GM18519 (cell line): ENCODE measurements at regions not wholly inside any gene's neighbourhood (a gene's known extent, or its start where the extent isn't known, plus 50 kb on each side); places are given as distances from the start of the nearest gene placed in this dataset.
A peak's percentile ranks its signal among the peaks of the same experiment; 100 is the strongest.

Source experiments
- ATAC-seq: cut with Tn5 transposase; IDR thresholded peaks from one replicate; pipeline ENCODE4 v1.9.1; 2021; ENCODE audit warnings: mild to moderate bottlenecking, moderate library complexity; ENCODE audit not compliant: unreplicated experiment, low FRiP score

DNA sequence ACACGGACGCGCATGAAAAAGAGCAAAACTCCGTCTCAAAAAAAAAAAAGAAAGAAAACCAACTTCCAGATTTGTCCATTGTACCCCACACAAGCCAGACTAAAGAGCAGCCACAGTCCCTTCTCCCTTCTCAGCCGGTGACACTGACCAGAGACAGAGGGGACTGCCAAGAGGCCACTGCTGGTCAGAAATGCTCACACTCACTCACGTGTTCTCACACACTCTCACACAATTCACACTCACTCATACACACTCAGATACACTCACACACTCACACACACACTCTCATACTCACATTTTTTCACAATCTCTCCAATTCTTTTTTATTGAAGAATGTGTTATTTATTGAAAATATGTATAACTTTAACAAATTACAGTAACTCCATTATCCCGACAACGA is 90.8 kb upstream of the RAB4A start:
- no peak for ATAC-seq

GRCh38 chr1:229181419-229181818 is 89.5 kb upstream of the RAB4A start:
- ATAC-seq, result no peak

DNA sequence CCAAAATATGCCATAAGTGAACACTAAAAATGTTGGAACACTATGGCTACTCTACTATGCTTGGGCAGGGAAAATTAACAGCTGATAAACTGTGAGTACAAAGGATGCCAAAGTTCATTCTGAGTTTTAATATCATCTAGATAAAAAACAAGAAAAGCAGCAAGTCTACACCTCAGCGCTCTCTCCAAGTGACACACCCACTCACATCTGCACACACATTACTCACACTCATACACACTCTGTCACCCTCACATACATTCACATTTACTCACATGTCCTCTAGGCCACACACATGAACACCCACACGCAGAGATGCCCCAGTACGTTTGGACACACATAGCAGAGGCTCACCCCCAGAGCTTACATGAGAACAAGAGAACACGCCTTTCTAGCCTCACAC is 87.3 kb upstream of the RAB4A start:
- ATAC-seq, result no peak

- no peak for ATAC-seq
Observed at GRCh38 chr1:229184066-229184465, 86.8 kb upstream of the RAB4A start.

DNA sequence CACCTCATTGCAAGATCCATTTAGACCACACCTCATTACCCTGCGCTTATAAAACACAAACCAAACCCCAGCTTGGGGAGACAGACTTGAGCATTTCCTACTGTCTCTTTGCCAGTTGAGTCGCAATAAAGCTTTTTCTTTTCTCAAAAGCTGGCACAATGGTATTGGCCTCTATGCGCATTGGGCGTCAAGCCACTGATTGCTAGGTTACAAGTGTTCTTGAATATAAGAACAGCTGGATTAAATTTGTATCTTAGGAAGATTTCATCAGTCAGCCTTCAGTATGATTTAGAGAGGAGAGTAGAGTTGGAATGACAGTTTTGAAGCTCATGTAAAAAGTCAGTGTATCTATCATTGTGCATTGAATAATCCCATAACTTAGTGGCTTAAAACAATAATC is 84.9 kb upstream of the RAB4A start:
- ATAC-seq, result no peak

DNA sequence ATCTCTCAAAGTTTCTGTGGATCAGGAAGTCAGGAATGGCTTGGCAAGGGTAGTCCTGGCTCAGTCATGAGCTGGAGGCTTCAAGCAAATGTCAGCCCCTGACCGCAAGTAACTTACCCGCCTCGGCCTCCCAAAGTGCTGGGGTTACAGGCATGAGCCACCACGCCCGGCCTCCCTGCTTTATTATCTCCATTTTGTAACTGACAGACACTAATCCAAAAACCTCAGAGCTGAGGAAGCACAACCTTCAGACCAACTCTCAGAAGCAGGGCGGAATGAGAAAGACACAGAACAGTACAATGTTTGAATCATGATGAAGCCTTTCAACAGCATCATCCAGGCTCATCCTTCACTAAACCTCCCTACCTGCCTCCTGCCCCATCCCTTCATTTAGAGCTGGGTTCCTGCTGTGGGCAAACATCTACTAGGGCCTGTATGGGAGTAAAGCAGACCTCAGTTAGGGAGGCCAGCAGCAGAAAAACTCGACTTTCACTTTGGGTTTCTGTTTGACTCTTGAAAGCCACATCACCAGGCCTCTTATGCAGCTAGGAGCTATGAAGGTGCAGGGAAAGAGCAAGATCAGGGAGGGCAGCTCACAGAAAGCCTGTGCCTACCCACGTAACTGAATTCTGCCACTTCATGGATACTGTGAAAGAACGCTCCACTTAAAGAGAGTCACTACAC is 84.4 kb upstream of the RAB4A start:
- peak; percentile 91 for ATAC-seq

GRCh38 chr1:229190057-229190575 is 80.8 kb upstream of the RAB4A start:
- no peak for ATAC-seq

DNA sequence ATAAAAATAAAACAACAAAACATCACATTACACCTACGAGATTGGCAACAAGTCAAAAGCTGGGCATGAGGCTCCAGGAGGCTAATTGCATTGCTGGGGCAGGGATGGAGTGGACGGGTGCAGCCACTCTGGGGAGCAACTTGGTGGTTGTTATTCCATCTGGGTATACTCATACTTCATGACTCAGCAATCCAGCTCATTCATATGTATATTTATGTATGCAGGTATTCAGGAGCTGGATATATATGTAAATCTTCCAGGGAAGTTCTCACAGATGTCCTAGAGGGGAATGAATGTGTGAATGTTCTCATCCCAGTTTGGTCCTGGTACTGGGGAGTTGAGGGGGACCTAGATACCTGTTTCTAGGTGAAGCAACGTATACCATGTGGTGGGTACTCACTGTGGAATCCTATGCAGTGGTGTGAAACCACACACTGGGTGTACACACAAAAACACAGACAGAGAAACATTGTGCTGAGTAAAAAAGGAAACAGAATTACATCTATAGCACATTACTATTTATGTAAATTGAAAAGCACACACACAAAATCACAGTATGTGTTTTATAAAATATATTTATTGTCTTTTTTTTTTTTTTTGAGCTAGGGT is 79.7 kb upstream of the RAB4A start:
- no peak for ATAC-seq

DNA sequence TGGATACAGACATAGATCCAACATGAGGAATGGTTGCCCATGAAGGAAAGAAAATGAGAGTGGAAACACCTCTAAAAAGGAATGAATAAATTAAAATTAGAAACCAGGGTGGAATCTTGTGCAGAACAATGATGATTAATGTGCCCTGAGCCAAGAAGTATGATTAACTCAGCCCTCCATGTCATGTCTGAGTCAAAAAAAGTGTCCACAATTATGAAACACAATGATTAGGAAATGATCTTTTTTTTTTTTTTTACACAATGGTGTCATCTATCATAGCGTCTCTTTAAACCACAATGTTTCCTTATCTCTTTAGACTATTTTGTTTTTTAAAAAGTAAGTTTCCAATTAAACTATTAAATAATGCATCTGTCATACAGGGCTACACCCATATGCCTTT is 78.9 kb upstream of the RAB4A start:
- no peak for ATAC-seq

DNA sequence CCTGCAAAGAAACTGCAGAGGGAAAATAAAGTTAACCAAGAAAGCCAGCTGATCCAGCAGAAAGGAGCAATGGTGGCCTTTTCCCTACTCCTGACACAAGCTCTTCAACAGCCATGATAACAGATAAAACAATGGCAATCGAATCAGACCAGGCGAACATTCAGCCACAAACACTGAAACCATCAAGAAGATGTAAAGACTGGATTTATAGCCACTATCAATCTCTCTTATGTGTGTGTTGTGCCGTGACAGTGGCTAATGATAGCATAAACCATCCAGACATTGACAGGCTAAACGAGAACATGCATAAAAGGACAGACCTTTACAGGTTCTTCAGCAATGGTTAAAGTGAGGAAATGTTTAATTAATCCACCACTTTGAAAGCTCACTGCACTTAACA is 78.1 kb upstream of the RAB4A start:
- no peak for ATAC-seq

GRCh38 chr1:229194096-229194495 is 76.8 kb upstream of the RAB4A start:
- ATAC-seq, result no peak

GRCh38 chr1:229195246-229195645 is 75.7 kb upstream of the RAB4A start:
- no peak for ATAC-seq

GRCh38 chr1:229196404-229197264 is 74.3 kb upstream of the RAB4A start:
- ATAC-seq, result no peak

DNA sequence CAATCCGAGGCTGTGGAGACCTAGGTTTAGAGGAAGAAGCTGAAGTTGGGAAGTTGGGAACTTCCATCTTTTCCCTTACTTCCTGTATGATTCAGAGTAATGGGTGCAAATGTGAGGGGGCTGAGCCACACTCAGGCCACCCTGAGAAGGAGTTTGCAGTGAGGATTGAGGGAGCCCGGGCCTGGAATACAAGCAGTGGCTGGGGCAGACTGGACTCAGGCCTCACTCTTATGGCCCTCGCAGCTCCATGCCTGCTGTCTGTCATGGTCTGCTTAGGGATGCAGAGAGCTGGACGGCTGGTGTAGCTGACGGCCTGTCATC is 73.7 kb upstream of the RAB4A start:
- no peak for ATAC-seq

- ATAC-seq, result no peak
Observed at GRCh38 chr1:229199261-229200243, 71.4 kb upstream of the RAB4A start.

- ATAC-seq, result no peak
Observed at GRCh38 chr1:229203030-229203751, 67.7 kb upstream of the RAB4A start.

- no peak for ATAC-seq
Observed at GRCh38 chr1:229203991-229204632, 66.8 kb upstream of the RAB4A start.

DNA sequence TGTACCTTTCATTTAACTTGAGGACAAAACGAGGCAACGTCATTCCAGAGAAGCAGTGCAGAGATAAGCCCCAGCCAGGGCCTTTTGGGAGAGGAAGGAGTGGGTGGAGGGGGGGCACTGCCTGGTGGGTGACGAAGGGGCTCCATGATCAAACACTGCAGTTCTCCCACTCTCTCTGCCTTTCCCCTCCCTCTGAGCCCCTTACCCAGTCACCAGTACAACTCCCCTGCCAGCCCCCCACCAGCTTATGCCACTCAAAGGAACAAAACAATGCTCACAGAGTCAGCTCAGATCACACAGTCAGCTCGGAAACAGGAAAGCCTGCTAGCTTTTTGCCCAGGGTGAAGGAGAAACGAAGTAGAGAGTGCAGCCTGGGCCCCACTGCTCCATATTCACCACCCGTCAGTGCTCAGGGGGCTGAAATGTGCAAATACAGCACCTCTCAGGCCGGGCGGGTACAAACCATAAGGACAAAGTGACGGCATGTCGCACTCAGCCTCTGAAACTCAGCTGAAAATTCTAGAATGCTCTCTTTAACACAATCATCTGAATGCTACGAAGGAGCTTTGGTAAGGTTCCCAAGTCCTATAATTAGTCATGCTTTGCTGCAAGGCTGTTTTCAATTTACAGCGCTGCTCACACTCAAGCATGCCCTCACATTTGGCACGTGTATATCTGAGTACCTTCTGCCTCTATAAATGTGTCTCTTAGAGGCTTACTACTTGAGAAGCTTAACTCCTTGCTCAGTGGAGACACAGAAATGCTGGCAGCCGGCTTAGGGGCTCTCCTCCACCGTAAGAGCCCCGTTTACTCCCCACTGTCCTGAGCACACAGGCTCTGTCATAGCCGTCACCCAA is 65.8 kb upstream of the RAB4A start:
- no peak for ATAC-seq
